NCI-H2171 (cell line): ENCODE measurements at regions not wholly inside any gene's neighbourhood (a gene's known extent, or its start where the extent isn't known, plus 50 kb on each side); places are given as distances from the start of the nearest gene placed in this dataset.

Experiments
- DNase-seq: peaks from one replicate; lab custom pipeline; 2025; lab: John Stamatoyannopoulos, UW

GRCh38 chr2:59674100-59674499 lies 879.4 kb downstream of the BCL11A start:
- DNase-seq = no peak

- DNase-seq = no peak
Measured at GRCh38 chr2:59665021-59665420, 888.4 kb downstream of the BCL11A start.

DNA sequence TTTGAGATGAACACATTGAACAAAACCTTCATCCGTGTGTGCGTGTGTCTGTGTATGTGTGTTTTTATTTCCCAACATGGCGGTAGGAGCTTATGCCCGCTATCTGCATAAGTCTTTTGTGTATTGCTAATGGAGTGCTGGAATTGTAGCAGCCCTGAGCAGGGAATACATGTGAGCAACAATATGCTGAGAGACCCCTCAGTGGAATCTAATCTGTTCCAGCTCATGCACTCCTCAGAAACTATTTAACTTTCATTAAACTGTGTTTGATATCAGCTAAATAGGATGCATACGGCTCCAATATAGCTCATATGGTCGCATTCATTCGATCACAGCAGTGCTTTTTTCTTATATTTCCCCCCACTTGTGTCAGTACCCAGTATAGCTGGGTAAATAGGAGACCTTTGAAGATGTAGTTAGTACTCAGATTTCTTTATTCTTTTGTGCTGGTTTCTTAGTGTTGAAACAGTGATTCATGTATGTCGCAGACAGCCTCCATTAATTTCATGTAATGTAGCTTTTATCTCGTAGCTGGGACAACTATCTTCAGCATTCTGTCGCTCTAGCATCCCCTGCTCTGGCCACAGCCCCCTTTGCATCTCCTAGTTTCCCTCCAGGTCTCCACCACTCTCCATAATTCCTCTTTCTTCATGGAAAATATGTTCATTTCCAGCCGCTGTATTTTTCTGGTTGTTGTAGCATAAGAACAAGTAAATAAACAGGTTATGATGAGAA lies 891.2 kb downstream of the BCL11A start:
- no peak for DNase-seq

DNA sequence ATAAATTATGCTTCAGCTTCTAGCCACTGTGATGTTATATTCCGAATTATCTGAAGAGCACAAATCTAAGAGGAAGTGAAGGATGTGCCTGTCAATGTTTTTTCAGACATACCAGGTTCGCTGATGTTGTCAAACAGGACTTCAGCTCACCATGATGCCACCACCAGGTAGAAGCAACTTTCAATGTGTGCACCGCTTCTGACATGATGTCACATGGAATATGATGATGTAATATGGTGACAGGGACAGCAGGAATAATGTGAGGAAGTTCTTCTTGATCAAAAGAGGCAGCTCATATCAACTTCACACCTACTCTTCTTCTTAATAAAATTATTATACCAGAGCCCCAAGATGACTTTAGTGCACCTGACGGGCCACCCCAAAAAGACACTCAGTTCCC lies 893.2 kb downstream of the BCL11A start:
- DNase-seq = no peak

DNA sequence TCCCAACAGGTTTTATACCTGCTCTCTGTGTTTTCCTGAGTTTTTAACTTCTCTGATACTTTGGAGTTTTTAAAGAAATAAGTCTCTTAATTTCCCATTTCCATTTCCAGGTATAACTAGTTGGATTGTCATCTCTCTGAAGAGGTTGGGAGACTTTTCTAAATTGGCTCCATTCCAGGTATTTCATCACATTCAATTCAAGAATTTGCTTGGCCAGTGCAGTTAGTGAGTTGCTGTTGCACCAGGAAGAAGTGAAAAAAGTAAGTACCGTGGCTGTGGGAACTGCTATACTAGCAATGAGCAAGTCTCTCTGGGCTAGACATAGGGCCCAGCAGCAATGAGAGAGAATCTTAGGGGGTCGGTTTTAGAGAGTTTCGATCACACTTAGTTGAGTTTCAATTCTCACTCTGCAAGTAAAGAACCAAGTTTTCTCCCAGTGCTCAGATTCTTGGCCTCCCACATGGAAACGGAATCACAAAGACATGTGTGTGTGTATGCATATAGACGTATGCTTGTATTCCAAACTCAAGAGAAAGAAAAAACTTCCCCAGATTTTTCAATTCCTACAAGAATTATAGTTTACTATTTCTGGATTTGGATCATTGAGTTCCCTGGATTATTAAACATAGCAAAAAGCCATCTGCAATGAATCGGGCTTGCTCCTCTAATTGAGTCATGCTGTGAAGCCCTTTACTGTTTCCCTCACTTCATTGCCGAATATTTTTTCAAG lies 894.4 kb downstream of the BCL11A start:
- DNase-seq = no peak

DNA sequence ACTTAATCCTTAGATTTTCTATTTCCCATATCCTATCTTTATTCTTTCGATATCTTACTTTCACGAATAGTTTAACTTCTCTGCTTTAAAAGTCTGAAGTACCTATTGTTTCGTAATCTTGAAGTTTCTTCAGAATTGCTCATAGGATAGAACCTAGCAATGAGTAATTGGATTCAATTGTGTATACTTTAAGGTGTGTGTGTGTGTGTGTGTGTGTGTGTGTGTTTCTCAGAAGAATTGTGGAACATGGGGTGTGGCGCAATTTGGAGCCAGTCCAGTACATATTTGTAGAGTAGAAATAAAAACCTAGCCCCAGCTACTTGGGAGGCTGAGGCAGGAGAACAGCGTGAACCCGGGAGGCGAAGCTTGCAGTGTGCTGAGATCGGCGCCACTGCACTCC lies 897.6 kb downstream of the BCL11A start:
- DNase-seq = no peak

DNA sequence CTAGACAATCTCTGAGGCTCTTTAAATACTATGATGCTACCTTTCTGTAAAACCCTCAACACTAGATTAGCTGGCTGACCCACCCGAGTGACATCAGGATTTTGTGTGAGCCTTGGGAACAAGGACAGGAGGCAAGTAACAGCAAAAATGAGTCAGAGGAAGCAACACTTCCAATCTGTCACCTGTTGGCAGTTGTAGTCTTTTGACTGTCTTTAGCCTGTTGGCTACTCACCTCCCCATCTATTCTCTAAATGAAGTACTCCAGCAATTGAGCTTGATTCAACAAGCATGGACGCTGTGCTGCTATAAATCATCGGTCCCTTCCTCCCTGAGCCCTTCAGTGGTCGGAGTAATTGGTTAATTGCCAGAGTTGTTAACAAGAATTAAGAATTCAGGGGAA lies 898.7 kb downstream of the BCL11A start:
- no peak for DNase-seq

DNA sequence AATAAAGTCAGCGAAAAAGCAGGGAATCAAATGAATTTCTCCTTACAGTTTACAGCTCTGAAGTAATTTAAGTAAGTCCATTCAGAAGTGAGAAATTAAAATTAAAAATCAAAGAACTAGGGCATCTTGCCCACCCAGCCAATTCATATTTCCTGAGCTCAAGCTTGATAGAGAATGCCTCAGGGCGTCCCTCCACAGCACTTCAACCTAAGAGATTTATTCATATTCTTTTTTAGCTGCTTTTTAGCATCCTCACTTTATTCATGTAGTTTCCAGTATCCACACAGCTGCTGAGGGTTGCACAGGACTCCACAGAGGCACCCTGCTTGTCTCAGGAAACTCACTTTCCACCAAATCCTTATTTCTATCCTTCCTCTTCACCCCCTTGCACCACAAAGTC lies 900.3 kb downstream of the BCL11A start:
- no peak for DNase-seq

GRCh38 chr2:59630789-59631188 lies 922.7 kb downstream of the BCL11A start:
- no peak for DNase-seq

- no peak for DNase-seq
Measured at GRCh38 chr2:59627599-59627998, 925.9 kb downstream of the BCL11A start.

DNA sequence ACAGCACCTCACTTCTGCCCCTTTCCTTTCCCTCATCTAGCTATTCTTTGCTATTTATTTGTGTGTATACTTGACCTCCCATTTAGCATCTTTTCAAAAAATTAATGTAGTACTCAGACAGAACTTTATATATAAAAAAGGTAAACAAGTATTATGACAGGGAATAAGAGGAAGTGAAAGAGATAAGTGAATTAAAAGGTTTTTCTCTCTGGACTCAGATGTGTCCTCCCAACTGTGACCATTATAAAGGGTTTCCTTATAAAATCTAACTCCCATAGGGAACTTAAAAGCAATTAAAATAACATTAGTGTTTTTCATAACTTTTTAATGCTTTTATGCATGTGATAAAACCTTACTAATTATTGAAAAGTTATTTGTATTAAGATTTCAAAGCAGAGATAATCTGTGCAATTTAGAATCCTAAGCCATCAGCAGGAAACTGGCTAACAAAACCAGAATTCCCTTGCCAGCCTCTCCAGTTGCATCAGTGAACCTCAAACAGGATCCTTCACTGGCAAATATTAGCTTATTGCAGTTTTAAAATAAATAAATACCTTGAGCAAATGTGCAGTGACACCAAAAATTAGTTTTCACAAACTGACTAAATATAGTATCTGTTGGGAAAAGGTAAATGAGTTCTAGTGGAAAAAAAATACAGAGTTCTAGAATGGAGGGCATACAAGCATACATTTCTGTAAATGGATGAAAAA lies 930.7 kb downstream of the BCL11A start:
- DNase-seq = no peak

GRCh38 chr2:59604123-59604522 lies 949.3 kb downstream of the BCL11A start:
- DNase-seq = no peak

- DNase-seq = no peak
Measured at GRCh38 chr2:59594671-59595222, 958.7 kb downstream of the BCL11A start.

- DNase-seq = no peak
Measured at GRCh38 chr2:59590798-59591197, 962.7 kb downstream of the BCL11A start.

DNA sequence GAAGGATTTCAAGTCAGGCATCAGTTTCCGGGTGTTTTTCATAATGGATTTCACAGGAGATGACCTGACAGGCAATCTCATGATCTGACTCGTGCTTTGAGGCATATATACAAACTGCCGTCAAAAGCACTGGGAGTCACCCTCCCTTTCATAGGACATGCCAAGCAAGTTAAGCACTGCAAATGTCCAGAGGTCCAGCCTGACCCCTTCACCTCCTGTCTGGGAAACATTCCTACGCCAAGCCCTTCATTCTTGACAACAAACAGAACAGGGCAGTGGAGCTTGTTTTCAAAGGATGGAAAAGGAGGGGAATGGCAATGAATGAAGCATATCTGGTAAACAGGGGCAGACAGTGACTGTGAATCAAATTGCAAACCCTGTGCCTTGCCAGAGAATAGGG lies 963.6 kb downstream of the BCL11A start:
- DNase-seq = no peak

- DNase-seq = no peak
Measured at GRCh38 chr2:59588286-59588685, 965.2 kb downstream of the BCL11A start.

GRCh38 chr2:59586176-59586575 lies 967.3 kb downstream of the BCL11A start:
- DNase-seq = no peak

GRCh38 chr2:59585655-59586054 lies 967.8 kb downstream of the BCL11A start:
- peak; percentile 50 for DNase-seq

DNA sequence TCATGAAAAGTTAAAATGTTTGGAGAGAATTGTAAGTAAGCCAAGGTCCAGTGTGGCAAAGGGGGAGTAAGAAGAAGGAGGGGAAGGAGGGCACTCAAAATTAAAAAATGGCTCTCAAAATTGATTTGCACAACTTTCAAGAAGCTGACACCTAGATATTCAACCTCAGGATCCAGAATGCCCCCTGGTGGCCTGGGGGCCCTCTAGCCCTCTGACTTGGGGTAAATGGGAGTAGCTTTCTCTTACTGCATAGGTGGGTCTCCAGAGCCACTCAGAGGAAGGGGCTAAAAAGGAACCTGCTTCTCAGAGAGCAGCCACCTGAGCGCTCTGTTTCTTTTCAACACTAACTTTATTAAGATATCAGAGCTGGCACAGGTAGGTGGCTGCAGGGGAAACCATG lies 968.5 kb downstream of the BCL11A start:
- peak; percentile 20 for DNase-seq

GRCh38 chr2:59583173-59583765 lies 970.2 kb downstream of the BCL11A start:
- no peak for DNase-seq

- DNase-seq = no peak
Measured at GRCh38 chr2:59578349-59578748, 975.1 kb downstream of the BCL11A start.

DNA sequence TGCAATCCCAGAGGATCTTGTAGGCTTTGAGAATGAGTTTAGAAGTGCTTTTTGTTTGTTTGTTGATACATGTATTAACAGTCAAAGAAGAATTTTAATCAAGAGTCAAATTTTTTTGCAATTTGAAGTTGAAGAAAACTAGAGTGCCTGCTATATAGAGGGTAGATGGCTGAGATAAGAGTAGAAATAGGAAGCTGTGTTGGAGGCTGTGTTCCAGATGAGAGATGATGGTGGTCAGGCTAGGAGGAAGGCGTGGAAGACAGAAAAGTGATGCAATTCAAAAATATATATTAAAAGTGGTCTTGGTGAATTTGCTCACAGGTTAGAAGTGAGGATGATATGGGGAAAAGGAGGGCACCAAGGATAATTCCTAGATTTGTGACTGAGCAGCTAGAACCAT lies 978.3 kb downstream of the BCL11A start:
- no peak for DNase-seq
